ENCODE measurements at regions not wholly inside any gene's neighbourhood (a gene's known extent, or its start where the extent isn't known, plus 50 kb on each side); places are given as distances from the start of the nearest gene placed in this dataset.

GRCh38 chr5:3120028-3120427, 368.6 kb upstream of the IRX2 start:
- H3K36me3 ChIP-seq (ENCODE audit: insufficient read depth, low read length), result no peaks in the 10 kb centered on the region
- no peaks in the 10 kb centered on the region for H3K79me2 ChIP-seq (ENCODE audit: insufficient read depth, low read length)
- H4K20me1 ChIP-seq (ENCODE audit: insufficient read depth, low read length, poor library complexity, severe bottlenecking), result no peaks in the 10 kb centered on the region
- H3K9ac ChIP-seq (ENCODE audit: low read depth, low read length, poor library complexity, severe bottlenecking), result no peak overlapping the region
- H3K9me3 ChIP-seq (ENCODE audit: insufficient read depth, low read depth, low read length), result no peaks in the 10 kb centered on the region; the same call in 1 of the 2 replicates
- no peaks in the 10 kb centered on the region for H3K27me3 ChIP-seq (ENCODE audit: insufficient read depth, low read length, poor library complexity, severe bottlenecking)
- H3K4me1 ChIP-seq (ENCODE audit: insufficient read depth, low read length, poor library complexity, severe bottlenecking), result no peaks in the 10 kb centered on the region
- H3F3A ChIP-seq (ENCODE audit: low read depth), result no peaks in the 10 kb centered on the region
- no peaks in the 10 kb centered on the region for H3K9me2 ChIP-seq (replicated peaks; ENCODE audit: low read depth, low read length)
- TF ChIP-seq EZH2phosphoT487 (IDR thresholded peaks at IDR 0.05; ENCODE audit: borderline replicate concordance), result no peak
- TF ChIP-seq CTCF (conservative IDR thresholded peaks at IDR 0.05; ENCODE audit: low read length), result no peak
- no peak overlapping the region for H2AFZ ChIP-seq (ENCODE audit: low read length)
- H3K4me2 ChIP-seq (ENCODE audit: low read depth, low read length, poor library complexity, severe bottlenecking), result no peak overlapping the region
- H3K4me3 ChIP-seq (ENCODE audit: low read length, poor library complexity, severe bottlenecking), result no peak overlapping the region

- H3K36me3 ChIP-seq (ENCODE audit: insufficient read depth, low read length), result no peaks in the 10 kb centered on the region
- H3K79me2 ChIP-seq (ENCODE audit: insufficient read depth, low read length), result no peaks in the 10 kb centered on the region
- no peaks in the 10 kb centered on the region for H3K9me2 ChIP-seq (replicated peaks; ENCODE audit: low read depth, low read length)
- H3K9me3 ChIP-seq (ENCODE audit: insufficient read depth, low read depth, low read length), result peaks cover 1% of the 10 kb centered on the region; the same call in 1 of the 2 replicates
- no peak overlapping the region for H2AFZ ChIP-seq (ENCODE audit: low read length)
- H3K4me1 ChIP-seq (ENCODE audit: insufficient read depth, low read length, poor library complexity, severe bottlenecking), result no peaks in the 10 kb centered on the region
- H3K4me2 ChIP-seq (ENCODE audit: low read depth, low read length, poor library complexity, severe bottlenecking), result no peak overlapping the region
- no peaks in the 10 kb centered on the region for H3K27me3 ChIP-seq (ENCODE audit: insufficient read depth, low read length, poor library complexity, severe bottlenecking)
- no peaks in the 10 kb centered on the region for H3F3A ChIP-seq (ENCODE audit: low read depth)
- H3K9ac ChIP-seq (ENCODE audit: low read depth, low read length, poor library complexity, severe bottlenecking), result no peak overlapping the region
- H3K4me3 ChIP-seq (ENCODE audit: low read length, poor library complexity, severe bottlenecking), result no peak overlapping the region
- no peaks in the 10 kb centered on the region for H4K20me1 ChIP-seq (ENCODE audit: insufficient read depth, low read length, poor library complexity, severe bottlenecking)
- TF ChIP-seq EZH2phosphoT487 (IDR thresholded peaks at IDR 0.05; ENCODE audit: borderline replicate concordance) (no peak), CTCF (conservative IDR thresholded peaks at IDR 0.05; ENCODE audit: low read length) (no peak)
Measured at GRCh38 chr5:3119435-3119834, 368.0 kb upstream of the IRX2 start.

GRCh38 chr5:3118340-3118739, 366.9 kb upstream of the IRX2 start:
- Histone ChIP-seq H3K9me2 (replicated peaks; ENCODE audit: low read depth, low read length) (no peaks in the 10 kb centered on the region), H3K4me1 (ENCODE audit: insufficient read depth, low read length, poor library complexity, severe bottlenecking) (no peaks in the 10 kb centered on the region), H3K9me3 (ENCODE audit: insufficient read depth, low read depth, low read length) (peaks cover 3% of the 10 kb centered on the region; the same call in 1 of the 2 replicates)

More at GRCh38 chr5:3118340-3118739, 366.9 kb upstream of the IRX2 start:
- H2AFZ ChIP-seq (ENCODE audit: low read length), result no peak overlapping the region
- no peak overlapping the region for H3K4me3 ChIP-seq (ENCODE audit: low read length, poor library complexity, severe bottlenecking)
- H3F3A ChIP-seq (ENCODE audit: low read depth), result no peaks in the 10 kb centered on the region
- no peak overlapping the region for H3K9ac ChIP-seq (ENCODE audit: low read depth, low read length, poor library complexity, severe bottlenecking)
- no peak overlapping the region for H3K4me2 ChIP-seq (ENCODE audit: low read depth, low read length, poor library complexity, severe bottlenecking)
- no peak for TF ChIP-seq CTCF (conservative IDR thresholded peaks at IDR 0.05; ENCODE audit: low read length)
- no peak for TF ChIP-seq EZH2phosphoT487 (IDR thresholded peaks at IDR 0.05; ENCODE audit: borderline replicate concordance)
- H4K20me1 ChIP-seq (ENCODE audit: insufficient read depth, low read length, poor library complexity, severe bottlenecking), result no peaks in the 10 kb centered on the region
- H3K27me3 ChIP-seq (ENCODE audit: insufficient read depth, low read length, poor library complexity, severe bottlenecking), result no peaks in the 10 kb centered on the region
- no peaks in the 10 kb centered on the region for H3K36me3 ChIP-seq (ENCODE audit: insufficient read depth, low read length)
- no peaks in the 10 kb centered on the region for H3K79me2 ChIP-seq (ENCODE audit: insufficient read depth, low read length)

Data from Loucy (cell line).